K562 (cell line): ENCODE measurements at regions not wholly inside any gene's neighbourhood (a gene's known extent, or its start where the extent isn't known, plus 50 kb on each side); places are given as distances from the start of the nearest gene placed in this dataset.

ENCODE experiments used
- ATAC-seq: fragments of 200-7000 bp; cut with Tn5 transposase; 3 replicates; pipeline ENCODE4 v1.9.1; 2020; ENCODE audit warnings: moderate library complexity
- BruUV-seq: library from RNA; stranded (reverse); fragments of 400-500 nt; replicated peaks from 2 replicates; lab custom pipeline; 2021; lab: Mats Ljungman, UMichigan
- CTCF ChIA-PET: fragments of 300-600 bp; formaldehyde crosslinking; extraction: SDS; loops from one replicate; lab custom pipeline; 2021; ENCODE audit warnings: low intra/inter-chr PET ratio; lab: Yijun Ruan, JAX
- POLR2A ChIA-PET: fragments of 300-600, 350-650 bp; sonication (Branson Sonifier 250); formaldehyde crosslinking; extraction: SDS; loops from one replicate; lab custom pipeline; 2021; ENCODE audit warnings: antibody characterized with exemption, inconsistent platforms; lab: Yijun Ruan, JAX
- DNase-seq, 4 experiments: peaks; one replicate each; pipeline versions ENCODE4 v3.0.0 to v3.0.0-alpha.2; 2011 to 2018; ENCODE audit warnings: low spot score in 3 of 4, mixed read lengths in 3 of 4; ENCODE audit errors: extremely low read depth in 1 of 4
- FAIRE-seq: peaks from 2 replicates; lab custom pipeline; 2011; peaks lifted over from hg19 to GRCh38; lab: Jason Lieb, UNC
- H2AFZ ChIP-seq: 2 replicates; pipeline ENCODE4 v1.6.0; 2011; ENCODE audit warnings: low read depth, low read length, control low read depth, inconsistent platforms
- H3K27ac ChIP-seq: fragments of 200-600 bp; 3 replicates; pipeline ENCODE4 v1.8.0; 2011; ENCODE audit warnings: low read depth, mild to moderate bottlenecking, control low read depth, inconsistent platforms, low read length, moderate library complexity, mixed read lengths; ENCODE audit errors: extremely low read depth
- H3K27me3 ChIP-seq, 2 experiments: fragments of 300-600 bp in 1 of 2; 2 replicates in 1 of 2; 3 replicates in 1 of 2; pipeline versions ENCODE4 v1.6.0 to v1.8.0; 2011; ENCODE audit warnings: inconsistent platforms in 2 of 2, low read length in 2 of 2, mild to moderate bottlenecking in 1 of 2, mixed read lengths in 1 of 2, moderate library complexity in 1 of 2; ENCODE audit not compliant: control insufficient read depth in 2 of 2, insufficient read depth in 2 of 2
- H3K36me3 ChIP-seq: fragments of 300-600 bp; 3 replicates; pipeline ENCODE4 v1.8.0; 2011; ENCODE audit warnings: mild to moderate bottlenecking, low read length, inconsistent platforms; ENCODE audit not compliant: control insufficient read depth, insufficient read depth
- H3K4me1 ChIP-seq, 2 experiments: fragments of 200-600 bp in 1 of 2; replicated peaks in 1 of 2; 2 replicates in 1 of 2; 3 replicates in 1 of 2; pipeline versions ENCODE4 v1.5.1 to v1.8.0; 2011; ENCODE audit warnings: inconsistent platforms in 2 of 2, low read length in 2 of 2, mild to moderate bottlenecking in 1 of 2, mixed read lengths in 1 of 2, moderate library complexity in 1 of 2; ENCODE audit not compliant: control insufficient read depth in 2 of 2, insufficient read depth in 2 of 2
- H3K4me2 ChIP-seq: 2 replicates; pipeline ENCODE4 v1.6.1; 2011; ENCODE audit warnings: low read length, control low read depth, inconsistent platforms, mixed read lengths; ENCODE audit not compliant: insufficient read depth
- H3K4me3 ChIP-seq: fragments of 200-600 bp; sonication (generic), shearing (Covaris generic); 2 replicates; pipeline ENCODE4 v1.5.1; 2016; ENCODE audit warnings: control low read depth, inconsistent platforms
- H3K79me2 ChIP-seq: fragments of 200-600 bp; 3 replicates; pipeline ENCODE4 v1.8.0; 2011; ENCODE audit warnings: low read length, inconsistent platforms; ENCODE audit not compliant: control insufficient read depth, insufficient read depth
- H3K9ac ChIP-seq, 2 experiments: 2 replicates each; pipeline versions ENCODE4 v1.6.0 to v1.6.1; 2011; ENCODE audit warnings: low read depth in 2 of 2, low read length in 2 of 2, control low read depth in 1 of 2, inconsistent platforms in 1 of 2, mild to moderate bottlenecking in 1 of 2, mixed read lengths in 1 of 2; ENCODE audit not compliant: insufficient read depth in 1 of 2
- H3K9me1 ChIP-seq: one replicate; pipeline ENCODE4 v1.6.0; 2011; ENCODE audit warnings: inconsistent platforms, mild to moderate bottlenecking, low read length, moderate library complexity; ENCODE audit not compliant: control insufficient read depth, insufficient read depth
- H3K9me3 ChIP-seq: replicated peaks from 2 replicates; pipeline ENCODE4 v1.5.1; 2011; ENCODE audit warnings: low read depth, low read length, inconsistent platforms; ENCODE audit not compliant: control insufficient read depth, insufficient read depth
- H4K20me1 ChIP-seq: replicated peaks from 2 replicates; pipeline ENCODE4 v1.6.1; 2011; ENCODE audit warnings: low read length, inconsistent platforms, mixed read lengths; ENCODE audit not compliant: control insufficient read depth, insufficient read depth
- AFF4 ChIP-seq: sonication (generic); formaldehyde crosslinking; IDR thresholded peaks from 2 replicates; pipeline ENCODE4 v1.8.0; 2023; ENCODE audit warnings: mild to moderate bottlenecking, missing genetic modification reagents
- ETS2 ChIP-seq: IDR thresholded peaks from 2 replicates; pipeline ENCODE4 v1.6.1; 2016; ENCODE audit warnings: borderline replicate concordance, missing genetic modification characterization, mild to moderate bottlenecking, moderate library complexity, missing compliant biosample characterization; ENCODE audit not compliant: poor library complexity, severe bottlenecking
- FOSL1 ChIP-seq: fragments of 200-800 bp; sonication (Bioruptor generic); conservative IDR thresholded peaks from 2 replicates; pipeline ENCODE4 v1.6.1; 2016; ENCODE audit warnings: missing genetic modification characterization, missing compliant biosample characterization
- MTA1 ChIP-seq: fragments of 450-650 bp; IDR thresholded peaks from 2 replicates; pipeline ENCODE4 v1.6.1; 2017; ENCODE audit warnings: borderline replicate concordance
- MYBL2 ChIP-seq, 2 experiments: fragments of 450-650 bp in 1 of 2; sonication (generic) in 1 of 2; formaldehyde crosslinking in 1 of 2; IDR thresholded peaks; 2 replicates each; pipeline versions ENCODE4 v1.6.1 to v1.8.1; 2017 to 2022; ENCODE audit warnings: borderline replicate concordance in 1 of 2, inconsistent platforms in 1 of 2, low read depth in 1 of 2, mild to moderate bottlenecking in 1 of 2, missing genetic modification reagents in 1 of 2, moderate library complexity in 1 of 2
- NR0B1 ChIP-seq: fragments of 450-650 bp; IDR thresholded peaks from one replicate; pipeline ENCODE4 v1.6.1; 2018; ENCODE audit warnings: mild to moderate bottlenecking, moderate library complexity; ENCODE audit not compliant: partially characterized antibody
- PML ChIP-seq: IDR thresholded peaks from 2 replicates; pipeline ENCODE4 v1.6.1; 2012; ENCODE audit warnings: low read length, inconsistent platforms
- PURB ChIP-seq: sonication (generic); formaldehyde crosslinking; IDR thresholded peaks from 2 replicates; pipeline ENCODE4 v1.9.0; 2021; ENCODE audit warnings: low read depth, mild to moderate bottlenecking, missing genetic modification reagents
- ZKSCAN1 ChIP-seq: fragments of 150-350 bp; IDR thresholded peaks from 2 replicates; pipeline ENCODE4 v1.6.1; 2016; ENCODE audit warnings: low read depth, low read length
- ZNF121 ChIP-seq: sonication (generic); formaldehyde crosslinking; conservative IDR thresholded peaks from 2 replicates; pipeline ENCODE4 v1.8.0; 2022; ENCODE audit warnings: missing genetic modification reagents
- ZNF639 ChIP-seq, 2 experiments: fragments of 200-800 bp in 1 of 2; sonication (Bioruptor generic) in 1 of 2; sonication (generic) in 1 of 2; formaldehyde crosslinking in 1 of 2; IDR thresholded peaks in 1 of 2; conservative IDR thresholded peaks in 1 of 2; 2 replicates each; pipeline versions ENCODE4 v1.5.0 to v1.6.1; 2016 to 2020; ENCODE audit warnings: missing compliant biosample characterization in 1 of 2, missing genetic modification characterization in 1 of 2, missing genetic modification reagents in 1 of 2
- ZNF766 ChIP-seq: fragments of 200-800 bp; sonication (Bioruptor generic); conservative IDR thresholded peaks from 2 replicates; pipeline ENCODE4 v1.6.1; 2016; ENCODE audit warnings: missing genetic modification characterization, missing compliant biosample characterization
- ZNF79 ChIP-seq: fragments of 250-450 bp; sonication (Bioruptor Pico); IDR thresholded peaks from 2 replicates; pipeline ENCODE4 v1.4.0; 2020; ENCODE audit warnings: low read depth, mild to moderate bottlenecking, moderate library complexity
- WGBS: fragments of 100-300 bp; shearing (Covaris generic); methylation state at CpG from one replicate; pipeline ENCODE4 v1.1.6; 2016; ENCODE audit warnings: low coverage, mixed read lengths; ENCODE audit not compliant: insufficient coverage; ENCODE audit errors: missing lambda C conversion rate; 5-methylcytosine and 5-hydroxymethylcytosine counted together
- in situ Hi-C: fragments of 300-500 bp; cut with MboI; formaldehyde crosslinking; loops from 4 replicates; pipeline ENCODE4 v1.15.0; 2018; ENCODE audit warnings: inconsistent platforms, mixed read lengths
- intact Hi-C: fragments of 100-400 bp; cut with micrococcal nuclease; formaldehyde crosslinking; loops from 2 replicates; pipeline ENCODE4 v1.14.2; 2022

GRCh38 chr20:48236000-48236970 lies 451.0 kb upstream of the SULF2 start:
- FAIRE-seq: no peak
- H3K9ac ChIP-seq: no peak overlapping the region
- H3K9me1 ChIP-seq: no peaks in the 10 kb centered on the region
- no peak for ATAC-seq
- H4K20me1 ChIP-seq: no peaks in the 10 kb centered on the region
- no peaks in the 10 kb centered on the region for H3K9me3 ChIP-seq
- no peak for DNase-seq
- TF ChIP-seq ZNF639 (CRISPR knock-in tag; conservative IDR thresholded peaks at IDR 0.05 in 1 of 2, IDR thresholded peaks at IDR 0.05 in 1 of 2) (no peak), AFF4 (CRISPR knock-in tag) (no peak), FOSL1 (tag) (no peak), PML (no peak), MYBL2 (IDR thresholded peaks at IDR 0.05; ENCODE audit: low read depth) (no peak), MYBL2 (CRISPR knock-in tag; IDR thresholded peaks at IDR 0.05; ENCODE audit: borderline replicate concordance) (no peak), PURB (CRISPR knock-in tag) (no peak), NR0B1 (no peak), ZNF766 (CRISPR knock-in tag) (no peak), ZKSCAN1 (no peak), MTA1 (no peak), ZNF79 (no peak), ZNF121 (CRISPR knock-in tag) (no peak), ETS2 (tag) (no peak)
- no peak overlapping the region for H3K4me3 ChIP-seq
- ChIA-PET CTCF (no interaction called here), POLR2A (interaction anchor here (0.6 kb wide), 2 partner anchors 113 to 354 kb away, joined by 3 read pairs; no protein-coding TSS in a partner anchor)
- no peak overlapping the region for H3K27ac ChIP-seq
- no peak overlapping the region for H3K4me2 ChIP-seq
- H3K36me3 ChIP-seq: no peaks in the 10 kb centered on the region
- BruUV-seq: no TSS peak
- no peaks in the 10 kb centered on the region for H3K4me1 ChIP-seq
- no peak overlapping the region for H2AFZ ChIP-seq
- H3K79me2 ChIP-seq: no peaks in the 10 kb centered on the region
- intact Hi-C loops: no loop called here
- H3K27me3 ChIP-seq: peaks cover 3 to 4% of the 10 kb centered on the region in 2 experiments; a peak in 2 of 5 replicates
- WGBS: 0% methylated on average over 10 of the region's 10 CpGs
- in situ Hi-C loops: no loop called here
